Non-pigmented ciliary epithelial cell (primary cell): ENCODE measurements at regions not wholly inside any gene's neighbourhood (a gene's known extent, or its start where the extent isn't known, plus 50 kb on each side); places are given as distances from the start of the nearest gene placed in this dataset.
A peak's percentile ranks its signal among the peaks of the same experiment; 100 is the strongest.

Source experiments
- DNase-seq: peaks from one replicate; pipeline ENCODE4 v3.0.0-alpha.2; 2010; ENCODE audit warnings: low read depth

GRCh38 chr11:95387325-95387724 is 156.3 kb upstream of the SESN3 start:
- DNase-seq, result no peak

- DNase-seq, result no peak
These were observed 154.6 kb upstream of the SESN3 start for GRCh38 chr11:95385577-95385976.

GRCh38 chr11:95379479-95379878 is 148.5 kb upstream of the SESN3 start:
- DNase-seq, result no peak

GRCh38 chr11:95378789-95379188 is 147.8 kb upstream of the SESN3 start:
- DNase-seq, result no peak

GRCh38 chr11:95378111-95378510 is 147.1 kb upstream of the SESN3 start:
- no peak for DNase-seq

GRCh38 chr11:95375886-95376285 is 144.9 kb upstream of the SESN3 start:
- DNase-seq, result peak; percentile 84

- DNase-seq, result no peak
These were observed 144.4 kb upstream of the SESN3 start for GRCh38 chr11:95375451-95375850.

GRCh38 chr11:95374105-95374504 is 143.1 kb upstream of the SESN3 start:
- DNase-seq, result no peak

- DNase-seq, result no peak
These were observed 142.2 kb upstream of the SESN3 start for GRCh38 chr11:95373241-95373640.

GRCh38 chr11:95372097-95372656 is 141.2 kb upstream of the SESN3 start:
- DNase-seq, result no peak

- no peak for DNase-seq
These were observed 140.2 kb upstream of the SESN3 start for GRCh38 chr11:95371153-95371552.

- DNase-seq, result no peak
These were observed 136.7 kb upstream of the SESN3 start for GRCh38 chr11:95367726-95368125.

GRCh38 chr11:95365348-95365747 is 134.3 kb upstream of the SESN3 start:
- DNase-seq, result no peak

- no peak for DNase-seq
These were observed 133.6 kb upstream of the SESN3 start for GRCh38 chr11:95364324-95365295.

- no peak for DNase-seq
These were observed 132.7 kb upstream of the SESN3 start for GRCh38 chr11:95363708-95364107.

GRCh38 chr11:95363164-95363563 is 132.2 kb upstream of the SESN3 start:
- DNase-seq, result no peak

- no peak for DNase-seq
These were observed 130.2 kb upstream of the SESN3 start for GRCh38 chr11:95361180-95361579.

GRCh38 chr11:95360377-95361075 is 129.5 kb upstream of the SESN3 start:
- no peak for DNase-seq

GRCh38 chr11:95359756-95360155 is 128.8 kb upstream of the SESN3 start:
- no peak for DNase-seq

- no peak for DNase-seq
These were observed 128.3 kb upstream of the SESN3 start for GRCh38 chr11:95359341-95359663.

- DNase-seq, result no peak
These were observed 127.7 kb upstream of the SESN3 start for GRCh38 chr11:95358511-95359340.

- no peak for DNase-seq
These were observed 123.3 kb upstream of the SESN3 start for GRCh38 chr11:95354304-95354703.
